Activated T-cell treated with anti-CD3 and anti-CD28 coated beads, Interleukin-2, amount 50 U/mL, for 24 hours (primary cell): ENCODE measurements at regions not wholly inside any gene's neighbourhood (a gene's known extent, or its start where the extent isn't known, plus 50 kb on each side); places are given as distances from the start of the nearest gene placed in this dataset.

Experiments
- DNase-seq: peaks from one replicate; pipeline ENCODE4 v3.0.0-alpha.2; 2020
- H3K27ac Mint-ChIP-seq: 2 replicates; pipeline ENCODE4 v1.8.0; 2020; ENCODE audit warnings: mild to moderate bottlenecking, mixed read lengths
- H3K27me3 Mint-ChIP-seq: 2 replicates; pipeline ENCODE4 v1.8.0; 2020; ENCODE audit warnings: mixed read lengths
- H3K36me3 Mint-ChIP-seq: 2 replicates; pipeline ENCODE4 v1.8.0; 2020; ENCODE audit warnings: low read depth, mixed read lengths
- H3K4me1 Mint-ChIP-seq: 2 replicates; pipeline ENCODE4 v1.8.0; 2020; ENCODE audit warnings: low read depth, mixed read lengths
- H3K4me3 Mint-ChIP-seq: 2 replicates; pipeline ENCODE4 v1.8.0; 2020; ENCODE audit warnings: mild to moderate bottlenecking, moderate library complexity, mixed read lengths
- H3K9me3 Mint-ChIP-seq: 2 replicates; pipeline ENCODE4 v1.8.0; 2020; ENCODE audit warnings: mixed read lengths

- Mint-ChIP-seq H3K4me1 (peaks cover 41% of the 10 kb centered on the region), H3K27ac (no peak overlapping the region), H3K36me3 (no peaks in the 10 kb centered on the region), H3K4me3 (no peak overlapping the region), H3K9me3 (no peaks in the 10 kb centered on the region), H3K27me3 (no peaks in the 10 kb centered on the region)
- DNase-seq, result no peak
Observed at GRCh38 chr14:100638211-100638855, 51.1 kb upstream of the BEGAIN start.

GRCh38 chr14:100639280-100639679, 52.1 kb upstream of the BEGAIN start:
- Mint-ChIP-seq H3K4me1 (peaks cover 47% of the 10 kb centered on the region), H3K9me3 (no peaks in the 10 kb centered on the region), H3K27ac (peak overlapping the region; percentile 37), H3K4me3 (no peak overlapping the region), H3K36me3 (no peaks in the 10 kb centered on the region), H3K27me3 (no peaks in the 10 kb centered on the region)
- no peak for DNase-seq

GRCh38 chr14:100640471-100641273, 53.5 kb upstream of the BEGAIN start:
- H3K36me3 Mint-ChIP-seq, result no peaks in the 10 kb centered on the region
- H3K27ac Mint-ChIP-seq, result peak overlapping the region; percentile 80
- H3K27me3 Mint-ChIP-seq, result no peaks in the 10 kb centered on the region
- peaks cover 61% of the 10 kb centered on the region for H3K4me1 Mint-ChIP-seq
- peak; percentile 77 for DNase-seq
- peak overlapping the region; percentile 32 for H3K4me3 Mint-ChIP-seq
- H3K9me3 Mint-ChIP-seq, result no peaks in the 10 kb centered on the region

GRCh38 chr14:100641274-100641860, 54.1 kb upstream of the BEGAIN start:
- H3K4me1 Mint-ChIP-seq, result peaks cover 65% of the 10 kb centered on the region
- no peak for DNase-seq
- H3K9me3 Mint-ChIP-seq, result no peaks in the 10 kb centered on the region
- no peak overlapping the region for H3K4me3 Mint-ChIP-seq
- H3K36me3 Mint-ChIP-seq, result no peaks in the 10 kb centered on the region
- no peak overlapping the region for H3K27ac Mint-ChIP-seq
- no peaks in the 10 kb centered on the region for H3K27me3 Mint-ChIP-seq

GRCh38 chr14:100643426-100643825, 56.2 kb upstream of the BEGAIN start:
- Mint-ChIP-seq H3K9me3 (no peaks in the 10 kb centered on the region), H3K4me1 (peaks cover 61% of the 10 kb centered on the region), H3K27me3 (no peaks in the 10 kb centered on the region), H3K36me3 (no peaks in the 10 kb centered on the region), H3K4me3 (no peak overlapping the region), H3K27ac (no peak overlapping the region)
- no peak for DNase-seq

- no peak for DNase-seq
- Mint-ChIP-seq H3K9me3 (no peaks in the 10 kb centered on the region), H3K27ac (no peak overlapping the region), H3K4me1 (peaks cover 53% of the 10 kb centered on the region), H3K4me3 (no peak overlapping the region), H3K36me3 (no peaks in the 10 kb centered on the region), H3K27me3 (no peaks in the 10 kb centered on the region)
Observed at GRCh38 chr14:100644383-100644782, 57.2 kb upstream of the BEGAIN start.

- H3K9me3 Mint-ChIP-seq, result no peaks in the 10 kb centered on the region
- H3K4me1 Mint-ChIP-seq, result peaks cover 49% of the 10 kb centered on the region
- no peaks in the 10 kb centered on the region for H3K36me3 Mint-ChIP-seq
- H3K27ac Mint-ChIP-seq, result no peak overlapping the region
- H3K27me3 Mint-ChIP-seq, result no peaks in the 10 kb centered on the region
- no peak for DNase-seq
- H3K4me3 Mint-ChIP-seq, result no peak overlapping the region
Observed at GRCh38 chr14:100644784-100645183, 57.6 kb upstream of the BEGAIN start.

- no peak overlapping the region for H3K27ac Mint-ChIP-seq
- H3K4me3 Mint-ChIP-seq, result no peak overlapping the region
- peak; percentile 85 for DNase-seq
- peaks cover 43% of the 10 kb centered on the region for H3K4me1 Mint-ChIP-seq
- no peaks in the 10 kb centered on the region for H3K36me3 Mint-ChIP-seq
- no peaks in the 10 kb centered on the region for H3K27me3 Mint-ChIP-seq
- no peaks in the 10 kb centered on the region for H3K9me3 Mint-ChIP-seq
Observed at GRCh38 chr14:100645196-100645981, 58.2 kb upstream of the BEGAIN start.

GRCh38 chr14:100645982-100646314, 58.7 kb upstream of the BEGAIN start:
- Mint-ChIP-seq H3K4me3 (no peak overlapping the region), H3K36me3 (no peaks in the 10 kb centered on the region)

GRCh38 chr14:100648474-100649172, 61.4 kb upstream of the BEGAIN start:
- H3K4me1 Mint-ChIP-seq, result peaks cover 26% of the 10 kb centered on the region
- H3K9me3 Mint-ChIP-seq, result no peaks in the 10 kb centered on the region
- H3K27ac Mint-ChIP-seq, result no peak overlapping the region

More at GRCh38 chr14:100645982-100646314, 58.7 kb upstream of the BEGAIN start:
- H3K27me3 Mint-ChIP-seq, result no peaks in the 10 kb centered on the region
- peaks cover 37% of the 10 kb centered on the region for H3K4me1 Mint-ChIP-seq
- H3K9me3 Mint-ChIP-seq, result no peaks in the 10 kb centered on the region
- no peak overlapping the region for H3K27ac Mint-ChIP-seq
- DNase-seq, result no peak

GRCh38 chr14:100649173-100649519, 61.9 kb upstream of the BEGAIN start:
- Mint-ChIP-seq H3K27me3 (peaks cover 8% of the 10 kb centered on the region), H3K9me3 (no peaks in the 10 kb centered on the region), H3K36me3 (no peaks in the 10 kb centered on the region), H3K4me3 (no peak overlapping the region), H3K27ac (no peak overlapping the region), H3K4me1 (peaks cover 27% of the 10 kb centered on the region)
- DNase-seq, result no peak

More at GRCh38 chr14:100648474-100649172, 61.4 kb upstream of the BEGAIN start:
- no peak for DNase-seq
- H3K27me3 Mint-ChIP-seq, result peaks cover 3% of the 10 kb centered on the region
- H3K36me3 Mint-ChIP-seq, result no peaks in the 10 kb centered on the region
- no peak overlapping the region for H3K4me3 Mint-ChIP-seq

GRCh38 chr14:100651999-100652508, 64.8 kb upstream of the BEGAIN start:
- Mint-ChIP-seq H3K27me3 (peaks cover 31% of the 10 kb centered on the region), H3K27ac (no peak overlapping the region), H3K9me3 (no peaks in the 10 kb centered on the region), H3K4me1 (peaks cover 12% of the 10 kb centered on the region), H3K4me3 (no peak overlapping the region), H3K36me3 (no peaks in the 10 kb centered on the region)
- DNase-seq, result no peak

GRCh38 chr14:100652744-100653143, 65.5 kb upstream of the BEGAIN start:
- Mint-ChIP-seq H3K36me3 (no peaks in the 10 kb centered on the region), H3K9me3 (no peaks in the 10 kb centered on the region), H3K4me3 (no peak overlapping the region), H3K4me1 (peaks cover 12% of the 10 kb centered on the region), H3K27ac (no peak overlapping the region), H3K27me3 (peaks cover 33% of the 10 kb centered on the region)
- DNase-seq, result no peak

GRCh38 chr14:100653409-100653808, 66.2 kb upstream of the BEGAIN start:
- Mint-ChIP-seq H3K27ac (no peak overlapping the region), H3K27me3 (peaks cover 36% of the 10 kb centered on the region), H3K4me1 (peaks cover 12% of the 10 kb centered on the region), H3K9me3 (no peaks in the 10 kb centered on the region), H3K4me3 (no peak overlapping the region), H3K36me3 (no peaks in the 10 kb centered on the region)
- DNase-seq, result no peak
